ENCODE measurements at regions not wholly inside any gene's neighbourhood (a gene's known extent, or its start where the extent isn't known, plus 50 kb on each side); places are given as distances from the start of the nearest gene placed in this dataset.

DNA sequence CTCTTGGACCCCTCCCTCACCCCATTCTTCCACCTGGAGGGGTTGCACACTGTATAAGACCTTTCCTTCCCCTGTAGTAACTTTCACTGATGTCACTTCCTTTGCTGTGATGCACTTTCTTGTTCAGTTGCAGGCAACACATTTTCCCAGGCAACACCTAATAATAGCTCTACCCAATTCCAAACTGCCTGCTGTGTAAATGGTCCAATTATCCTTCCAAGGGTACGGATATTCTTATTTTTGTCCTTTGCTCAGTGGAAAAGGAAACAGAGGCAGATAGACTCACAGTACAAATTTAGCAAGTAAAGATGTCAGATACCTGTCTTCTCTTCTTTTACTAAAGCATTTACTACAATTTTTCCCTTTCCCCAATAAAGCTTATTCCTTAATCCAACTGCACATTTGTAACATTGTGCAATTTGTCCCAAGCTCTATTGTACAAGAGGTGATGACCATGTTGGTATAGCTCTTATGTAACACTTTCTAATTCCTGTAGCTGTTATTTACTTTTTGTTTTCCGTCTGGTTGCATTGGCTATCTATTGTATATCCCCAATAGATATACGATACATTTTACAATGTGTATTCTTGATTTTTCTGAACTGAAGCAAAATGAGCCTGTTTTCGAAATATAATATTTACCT, 69.1 kb upstream of the NPFFR2 start:
- TF ChIP-seq EZH2 (IDR thresholded peaks at IDR 0.05; ENCODE audit: insufficient read depth, poor library complexity, severe bottlenecking) (no peak), EZH2phosphoT487 (IDR thresholded peaks at IDR 0.05; ENCODE audit: insufficient read depth, low read depth) (no peak)
